Body of pancreas (tissue), 4 donors: ENCODE measurements at regions not wholly inside any gene's neighbourhood (a gene's known extent, or its start where the extent isn't known, plus 50 kb on each side); places are given as distances from the start of the nearest gene placed in this dataset.

ENCODE experiments used
- ATAC-seq: fragments of 150-250 bp; one replicate; pipeline ENCODE4 v1.9.1; 2016
- DNase-seq, 4 donors: peaks; one replicate each; pipeline ENCODE4 v3.0.0-alpha.2; 2019
- H3K27ac ChIP-seq, 4 donors: fragments of 200-600 bp; sonication (generic); 1 replicate in 3 of 4; 2 replicates in 1 of 4; pipeline versions ENCODE4 v1.5.1 to v1.6.1; 2016 to 2019; ENCODE audit warnings: mild to moderate bottlenecking in 1 of 4, mixed read lengths in 1 of 4, moderate library complexity in 1 of 4
- H3K27me3 ChIP-seq, 2 donors: fragments of 200-600 bp; sonication (generic); one replicate each; pipeline ENCODE4 v1.6.0; 2016; ENCODE audit warnings: mild to moderate bottlenecking in 1 of 2
- H3K36me3 ChIP-seq, 2 donors: fragments of 200-600 bp; sonication (generic); replicated peaks in 1 of 2; 2 replicates each; pipeline ENCODE4 v1.5.1; 2016; ENCODE audit warnings: low read depth in 2 of 2; ENCODE audit not compliant: insufficient read depth in 1 of 2
- H3K4me1 ChIP-seq: fragments of 200-600 bp; sonication (generic); one replicate; pipeline ENCODE4 v1.6.0; 2016
- H3K4me3 ChIP-seq, 2 donors: fragments of 200-600 bp; sonication (generic); 1 replicate in 1 of 2; 2 replicates in 1 of 2; pipeline ENCODE4 v1.5.1; 2016 to 2019
- H3K9me3 ChIP-seq, 3 donors: fragments of 200-600 bp; sonication (generic); 1 replicate in 2 of 3; 2 replicates in 1 of 3; pipeline ENCODE4 v1.5.1; 2016
- POLR2A ChIP-seq, 3 donors: fragments of 450-650 bp; IDR thresholded peaks; one replicate each; pipeline ENCODE4 v1.6.1; 2016; ENCODE audit warnings: antibody characterized with exemption in 3 of 3, mild to moderate bottlenecking in 2 of 3
- WGBS, 2 donors: methylation state at CpG; one replicate each; pipeline ENCODE4 v1.1.5; 2017; 5-methylcytosine and 5-hydroxymethylcytosine counted together
- intact Hi-C: fragments of 100-400 bp; cut with DNase I; formaldehyde crosslinking; loops from one replicate; pipeline ENCODE4 v1.15.1; 2023
- TF ChIP-seq, protein P1 (sequence below), 7 experiments: fragments of 450-650 bp in 4 of 7; fragments of 200-600 bp in 3 of 7; sonication (generic) in 3 of 7; IDR thresholded peaks; one replicate each; pipeline ENCODE4 v1.5.1; 2016 to 2019; ENCODE audit warnings: antibody characterized with exemption in 7 of 7

- no peak for TF ChIP-seq POLR2A (IDR thresholded peaks at IDR 0.05)
- TF ChIP-seq, protein P1, sequence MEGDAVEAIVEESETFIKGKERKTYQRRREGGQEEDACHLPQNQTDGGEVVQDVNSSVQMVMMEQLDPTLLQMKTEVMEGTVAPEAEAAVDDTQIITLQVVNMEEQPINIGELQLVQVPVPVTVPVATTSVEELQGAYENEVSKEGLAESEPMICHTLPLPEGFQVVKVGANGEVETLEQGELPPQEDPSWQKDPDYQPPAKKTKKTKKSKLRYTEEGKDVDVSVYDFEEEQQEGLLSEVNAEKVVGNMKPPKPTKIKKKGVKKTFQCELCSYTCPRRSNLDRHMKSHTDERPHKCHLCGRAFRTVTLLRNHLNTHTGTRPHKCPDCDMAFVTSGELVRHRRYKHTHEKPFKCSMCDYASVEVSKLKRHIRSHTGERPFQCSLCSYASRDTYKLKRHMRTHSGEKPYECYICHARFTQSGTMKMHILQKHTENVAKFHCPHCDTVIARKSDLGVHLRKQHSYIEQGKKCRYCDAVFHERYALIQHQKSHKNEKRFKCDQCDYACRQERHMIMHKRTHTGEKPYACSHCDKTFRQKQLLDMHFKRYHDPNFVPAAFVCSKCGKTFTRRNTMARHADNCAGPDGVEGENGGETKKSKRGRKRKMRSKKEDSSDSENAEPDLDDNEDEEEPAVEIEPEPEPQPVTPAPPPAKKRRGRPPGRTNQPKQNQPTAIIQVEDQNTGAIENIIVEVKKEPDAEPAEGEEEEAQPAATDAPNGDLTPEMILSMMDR (IDR thresholded peaks at IDR 0.05), result no peak
- intact Hi-C loops, result no loop called here
- Histone ChIP-seq H3K27ac (peak overlapping the region in 3 of 4 donors; percentile 33 to 57 (median 48)), H3K4me1 (peaks cover 35% of the 10 kb centered on the region), H3K9me3 (no peaks in the 10 kb centered on the region), H3K36me3 (no peaks in the 10 kb centered on the region), H3K27me3 (no peaks in the 10 kb centered on the region), H3K4me3 (no peak overlapping the region)
- ATAC-seq (no peak), DNase-seq (no peak)
- WGBS, 2 donors, result 83 to 88% methylated on average over 6 of the region's 6 CpGs
These were observed 157.1 kb upstream of the CHST15 start for GRCh38 chr10:124250506-124250905.

DNA sequence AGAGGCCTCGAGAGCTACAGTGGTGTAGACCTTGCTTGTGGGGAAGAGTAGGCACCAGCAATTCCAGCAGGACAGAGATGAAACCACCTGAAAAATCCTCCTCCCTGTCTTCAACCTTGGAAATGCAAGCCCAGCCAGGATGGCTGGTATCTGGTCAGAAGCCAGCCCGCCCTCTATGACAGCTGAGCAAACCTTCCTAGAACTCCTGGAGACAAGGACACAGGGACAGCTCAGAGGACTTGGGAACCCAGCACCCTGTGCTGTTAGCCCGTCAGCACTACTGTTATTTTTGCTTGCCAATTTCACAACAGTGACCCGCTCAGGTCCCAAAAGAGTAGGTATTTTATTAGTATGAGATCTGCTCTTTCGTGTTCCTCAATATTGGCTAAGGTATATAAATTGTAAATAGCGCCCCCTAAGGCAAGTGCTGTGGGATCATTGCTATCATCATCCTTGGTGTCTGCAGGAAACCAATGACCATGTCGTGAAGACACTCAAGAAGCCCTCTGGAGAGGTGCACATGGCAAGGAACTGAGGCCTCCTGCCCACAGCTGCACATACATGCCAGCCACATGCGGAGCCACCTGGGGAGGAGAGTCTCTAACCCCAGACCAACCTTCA lies 156.5 kb upstream of the CHST15 start:
- DNase-seq, result peak in 3 of 4 donors; percentile 26 to 45 (median 45)
- H3K9me3 ChIP-seq, result no peaks in the 10 kb centered on the region
- intact Hi-C loops, result no loop called here
- H3K4me3 ChIP-seq, result no peak overlapping the region
- WGBS, 2 donors, result 67 to 78% methylated on average over 6 to 8 of the region's 8 CpGs
- no peak for TF ChIP-seq POLR2A (IDR thresholded peaks at IDR 0.05)
- TF ChIP-seq, protein P1 (IDR thresholded peaks at IDR 0.05), result peak in 1 of 7 experiments; percentile 4
- no peaks in the 10 kb centered on the region for H3K27me3 ChIP-seq
- H3K36me3 ChIP-seq, result no peaks in the 10 kb centered on the region
- peak overlapping the region in 1 of 4 donors; percentile 5 for H3K27ac ChIP-seq
- H3K4me1 ChIP-seq, result peaks cover 35% of the 10 kb centered on the region
- ATAC-seq, result peak; percentile 53

DNA sequence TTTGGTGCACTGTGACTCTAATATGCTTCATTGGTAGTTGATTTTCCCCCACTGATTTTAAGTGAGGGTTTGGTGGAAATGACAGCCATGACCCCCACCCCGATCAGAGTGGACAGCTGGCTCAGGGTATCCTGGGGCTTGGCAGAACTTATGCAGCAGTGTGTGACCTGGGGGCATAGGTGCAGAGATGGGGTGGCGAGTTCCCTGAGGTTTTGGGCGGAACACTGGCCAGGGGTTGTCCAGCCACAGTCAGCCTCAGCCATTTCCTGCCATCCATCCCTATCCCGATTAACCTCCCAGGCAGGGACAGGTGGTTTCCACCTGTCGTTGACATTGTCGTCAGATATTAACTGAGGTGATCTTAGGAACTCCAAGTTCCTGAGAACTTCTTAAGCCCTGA lies 155.8 kb upstream of the CHST15 start:
- intact Hi-C loops, result no loop called here
- DNase-seq, result no peak
- H3K4me1 ChIP-seq, result peaks cover 35% of the 10 kb centered on the region

DNA sequence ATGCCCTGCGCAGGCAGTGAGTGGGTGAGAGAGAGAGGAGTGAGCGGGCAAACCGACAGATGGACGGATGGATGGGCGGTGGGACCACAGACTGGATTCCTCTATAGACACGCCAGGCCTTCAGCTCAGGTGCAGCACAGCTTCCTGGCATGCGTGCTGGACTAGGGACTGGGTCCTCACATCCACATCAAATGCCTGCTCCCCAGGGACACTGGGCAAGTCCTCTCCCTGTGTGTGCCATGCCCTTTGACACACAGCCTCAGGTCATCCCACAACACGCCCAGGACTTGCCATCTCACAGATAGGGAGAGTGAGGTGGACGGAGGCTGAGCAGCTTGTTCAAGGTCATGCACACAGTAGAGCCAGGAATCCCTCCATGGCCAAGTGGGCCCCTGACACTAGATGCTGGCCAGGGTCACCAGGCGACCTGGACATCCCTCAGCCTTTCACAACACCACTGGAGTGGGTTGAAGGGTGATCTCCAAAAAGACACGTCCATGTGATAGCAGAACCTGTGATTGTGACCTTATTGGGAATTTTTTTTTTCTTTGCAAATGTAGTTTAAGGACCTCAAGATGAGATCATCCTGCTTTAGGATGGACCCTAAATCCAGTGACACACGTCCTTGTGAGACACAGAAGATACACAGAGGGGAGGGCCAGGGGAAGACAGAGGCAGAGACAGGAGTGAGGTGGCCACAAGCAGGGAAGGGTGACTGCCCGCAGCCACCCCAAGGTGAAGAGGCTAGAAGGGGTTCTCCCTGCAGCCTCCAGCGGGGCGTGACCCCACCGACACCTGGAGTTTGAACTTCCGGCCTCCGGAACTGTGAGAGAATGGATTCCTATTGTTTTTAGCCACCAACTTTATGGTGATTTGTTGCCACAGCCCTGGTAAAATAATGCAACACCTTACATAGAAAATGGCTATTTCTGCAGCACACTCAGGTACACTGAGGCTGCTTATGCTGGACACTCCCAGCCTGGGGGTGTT lies 155.0 kb upstream of the CHST15 start:
- Histone ChIP-seq H3K27me3 (no peaks in the 10 kb centered on the region), H3K36me3 (no peaks in the 10 kb centered on the region), H3K27ac (no peak overlapping the region), H3K4me3 (no peak overlapping the region), H3K4me1 (peaks cover 35% of the 10 kb centered on the region), H3K9me3 (no peaks in the 10 kb centered on the region)
- TF ChIP-seq, protein P1 (IDR thresholded peaks at IDR 0.05), result no peak
- TF ChIP-seq POLR2A (IDR thresholded peaks at IDR 0.05), result no peak
- ATAC-seq, result no peak
- no peak for DNase-seq
- intact Hi-C loops, result no loop called here
- 88 to 92% methylated on average over 17 to 18 of the region's 18 CpGs for WGBS, 2 donors

More for the DNA sequence above, 155.8 kb upstream of the CHST15 start:
- H3K27me3 ChIP-seq, result no peaks in the 10 kb centered on the region
- no peak overlapping the region for H3K27ac ChIP-seq
- no peaks in the 10 kb centered on the region for H3K9me3 ChIP-seq
- no peak for TF ChIP-seq POLR2A (IDR thresholded peaks at IDR 0.05)
- TF ChIP-seq, protein P1 (IDR thresholded peaks at IDR 0.05), result no peak
- no peak overlapping the region for H3K4me3 ChIP-seq
- WGBS, 2 donors, result 65 to 74% methylated on average over 4 to 6 of the region's 6 CpGs
- no peaks in the 10 kb centered on the region for H3K36me3 ChIP-seq
- ATAC-seq, result peak; percentile 25
